DND-41 (cell line): ENCODE measurements at regions not wholly inside any gene's neighbourhood (a gene's known extent, or its start where the extent isn't known, plus 50 kb on each side); places are given as distances from the start of the nearest gene placed in this dataset.

Experiments used
- EZH2 ChIP-seq: IDR thresholded peaks from 3 replicates; pipeline ENCODE4 v1.6.1; 2012; ENCODE audit warnings: borderline replicate concordance, low read depth, mild to moderate bottlenecking, moderate library complexity, low read length, inconsistent platforms; ENCODE audit not compliant: severe bottlenecking
- TF ChIP-seq, protein P1 (sequence below): IDR thresholded peaks from 2 replicates; pipeline ENCODE4 v1.5.1; 2012; ENCODE audit warnings: borderline replicate concordance, low read length, moderate library complexity, mild to moderate bottlenecking; ENCODE audit not compliant: poor library complexity, severe bottlenecking; ENCODE audit errors: extremely low read depth

DNA sequence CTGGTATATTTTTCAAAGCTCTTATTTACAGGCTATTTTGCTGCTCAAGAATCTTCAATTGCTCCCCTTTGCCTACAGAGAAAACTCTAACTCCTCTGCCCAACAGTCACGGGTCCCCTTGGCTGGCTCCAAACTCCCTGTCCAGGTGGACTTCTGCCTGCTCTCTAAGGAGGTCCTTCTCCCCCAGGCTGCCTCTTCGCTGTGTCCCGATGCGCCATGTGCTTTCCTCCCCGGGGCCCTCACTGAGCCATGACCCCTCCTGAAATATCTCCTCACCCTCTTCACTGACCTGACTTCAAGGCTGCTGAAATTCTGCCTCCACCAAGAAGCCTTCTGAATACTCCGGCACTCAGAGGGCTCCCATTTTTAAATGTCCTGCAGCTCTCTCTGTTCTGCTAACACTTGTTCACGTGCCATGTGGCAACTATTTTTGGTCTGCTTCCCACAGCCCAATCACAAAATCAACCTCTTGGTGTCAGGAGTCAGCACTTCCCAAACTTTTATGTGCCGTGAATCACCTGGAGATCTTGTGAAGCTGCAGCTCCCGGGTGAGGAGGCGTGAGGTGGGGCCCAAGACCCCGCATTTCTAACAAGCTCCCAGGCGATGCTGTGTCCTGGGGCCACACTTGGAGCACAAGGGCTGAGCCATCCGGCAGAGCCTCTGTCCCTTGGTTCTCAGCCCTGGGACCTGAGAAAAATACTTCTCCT, 85.7 kb upstream of the COL13A1 start:
- TF ChIP-seq, protein P1, sequence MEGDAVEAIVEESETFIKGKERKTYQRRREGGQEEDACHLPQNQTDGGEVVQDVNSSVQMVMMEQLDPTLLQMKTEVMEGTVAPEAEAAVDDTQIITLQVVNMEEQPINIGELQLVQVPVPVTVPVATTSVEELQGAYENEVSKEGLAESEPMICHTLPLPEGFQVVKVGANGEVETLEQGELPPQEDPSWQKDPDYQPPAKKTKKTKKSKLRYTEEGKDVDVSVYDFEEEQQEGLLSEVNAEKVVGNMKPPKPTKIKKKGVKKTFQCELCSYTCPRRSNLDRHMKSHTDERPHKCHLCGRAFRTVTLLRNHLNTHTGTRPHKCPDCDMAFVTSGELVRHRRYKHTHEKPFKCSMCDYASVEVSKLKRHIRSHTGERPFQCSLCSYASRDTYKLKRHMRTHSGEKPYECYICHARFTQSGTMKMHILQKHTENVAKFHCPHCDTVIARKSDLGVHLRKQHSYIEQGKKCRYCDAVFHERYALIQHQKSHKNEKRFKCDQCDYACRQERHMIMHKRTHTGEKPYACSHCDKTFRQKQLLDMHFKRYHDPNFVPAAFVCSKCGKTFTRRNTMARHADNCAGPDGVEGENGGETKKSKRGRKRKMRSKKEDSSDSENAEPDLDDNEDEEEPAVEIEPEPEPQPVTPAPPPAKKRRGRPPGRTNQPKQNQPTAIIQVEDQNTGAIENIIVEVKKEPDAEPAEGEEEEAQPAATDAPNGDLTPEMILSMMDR, result no peak
- no peak for TF ChIP-seq EZH2
